ENCODE measurements at regions not wholly inside any gene's neighbourhood (a gene's known extent, or its start where the extent isn't known, plus 50 kb on each side); places are given as distances from the start of the nearest gene placed in this dataset.
A peak's percentile ranks its signal among the peaks of the same experiment; 100 is the strongest.

- Histone ChIP-seq H3K36me3 (no peaks in the 10 kb centered on the region), H3K4me3 (no peak overlapping the region), H3K27me3 (no peaks in the 10 kb centered on the region), H3K27ac (no peak overlapping the region), H3K9me3 (no peaks in the 10 kb centered on the region), H3K4me1 (no peaks in the 10 kb centered on the region)
- ATAC-seq, result peak; percentile 34
- no peak for TF ChIP-seq CTCF (IDR thresholded peaks at IDR 0.05)
- TF ChIP-seq EP300 (IDR thresholded peaks at IDR 0.05), result no peak
- no peak for TF ChIP-seq POLR2AphosphoS5 (IDR thresholded peaks at IDR 0.05)
- no peak for TF ChIP-seq POLR2A (IDR thresholded peaks at IDR 0.05)
- WGBS, 2 donors (ENCODE audit: low coverage in 1 of 2), result 50 to 69% methylated on average over 2 to 3 of the region's 3 CpGs
These were observed 62.0 kb upstream of the LMNTD1 start for GRCh38 chr12:25615119-25615518.

GRCh38 chr12:25616286-25616685, 63.2 kb upstream of the LMNTD1 start:
- WGBS, 2 donors (ENCODE audit: low coverage in 1 of 2), result 87 to 100% methylated on average over 1 of the region's 1 CpG
- H3K36me3 ChIP-seq, result no peaks in the 10 kb centered on the region
- H3K4me3 ChIP-seq, result no peak overlapping the region
- no peaks in the 10 kb centered on the region for H3K9me3 ChIP-seq
- no peak for ATAC-seq
- no peak for TF ChIP-seq POLR2A (IDR thresholded peaks at IDR 0.05)
- no peak for TF ChIP-seq POLR2AphosphoS5 (IDR thresholded peaks at IDR 0.05)
- no peak for TF ChIP-seq CTCF (IDR thresholded peaks at IDR 0.05)
- no peak for TF ChIP-seq EP300 (IDR thresholded peaks at IDR 0.05)
- no peaks in the 10 kb centered on the region for H3K4me1 ChIP-seq
- no peak overlapping the region for H3K27ac ChIP-seq
- no peaks in the 10 kb centered on the region for H3K27me3 ChIP-seq

- Histone ChIP-seq H3K27ac (no peak overlapping the region), H3K4me3 (no peak overlapping the region), H3K27me3 (no peaks in the 10 kb centered on the region), H3K36me3 (no peaks in the 10 kb centered on the region), H3K9me3 (no peaks in the 10 kb centered on the region), H3K4me1 (no peaks in the 10 kb centered on the region)
- 80% methylated on average over 1 of the region's 1 CpG; no CpG with 5 or more reads in 1 of the 2 donors for WGBS, 2 donors (ENCODE audit: low coverage in 1 of 2)
- TF ChIP-seq CTCF (IDR thresholded peaks at IDR 0.05), result no peak
- TF ChIP-seq POLR2AphosphoS5 (IDR thresholded peaks at IDR 0.05), result no peak
- TF ChIP-seq EP300 (IDR thresholded peaks at IDR 0.05), result no peak
- no peak for TF ChIP-seq POLR2A (IDR thresholded peaks at IDR 0.05)
- no peak for ATAC-seq
These were observed 64.9 kb upstream of the LMNTD1 start for GRCh38 chr12:25617991-25618390.

GRCh38 chr12:25623816-25624215, 70.7 kb upstream of the LMNTD1 start:
- no peaks in the 10 kb centered on the region for H3K36me3 ChIP-seq
- WGBS, 2 donors (ENCODE audit: low coverage in 1 of 2), result 100% methylated on average over 1 of the region's 1 CpG; no CpG with 5 or more reads in 1 of the 2 donors
- no peaks in the 10 kb centered on the region for H3K4me1 ChIP-seq
- TF ChIP-seq EP300 (IDR thresholded peaks at IDR 0.05), result no peak
- no peak for TF ChIP-seq POLR2AphosphoS5 (IDR thresholded peaks at IDR 0.05)
- no peak for TF ChIP-seq CTCF (IDR thresholded peaks at IDR 0.05)
- H3K27ac ChIP-seq, result no peak overlapping the region
- H3K27me3 ChIP-seq, result no peaks in the 10 kb centered on the region
- ATAC-seq, result no peak
- no peak overlapping the region for H3K4me3 ChIP-seq
- H3K9me3 ChIP-seq, result no peaks in the 10 kb centered on the region

GRCh38 chr12:25625146-25625545, 72.1 kb upstream of the LMNTD1 start:
- WGBS, 2 donors (ENCODE audit: low coverage in 1 of 2), result 77 to 78% methylated on average over 1 to 2 of the region's 2 CpGs
- TF ChIP-seq EP300 (IDR thresholded peaks at IDR 0.05), result no peak
- H3K36me3 ChIP-seq, result no peaks in the 10 kb centered on the region
- H3K4me1 ChIP-seq, result no peaks in the 10 kb centered on the region
- no peaks in the 10 kb centered on the region for H3K9me3 ChIP-seq
- no peak overlapping the region for H3K27ac ChIP-seq
- no peaks in the 10 kb centered on the region for H3K27me3 ChIP-seq
- no peak for ATAC-seq
- H3K4me3 ChIP-seq, result no peak overlapping the region

Data from gastroesophageal sphincter (tissue), 4 donors.